Transverse colon (tissue), 3 donors: ENCODE measurements at regions not wholly inside any gene's neighbourhood (a gene's known extent, or its start where the extent isn't known, plus 50 kb on each side); places are given as distances from the start of the nearest gene placed in this dataset.

Source experiments
- CTCF ChIP-seq, 5 experiments: fragments of 200-600 bp in 3 of 5; fragments of 450-650 bp in 2 of 5; sonication (generic) in 3 of 5; IDR thresholded peaks; 1 replicate in 2 of 5; 2 replicates in 3 of 5; pipeline ENCODE4 v1.5.1; 2016 to 2017; ENCODE audit warnings: antibody characterized with exemption in 5 of 5, inconsistent platforms in 3 of 5, mild to moderate bottlenecking in 2 of 5, moderate library complexity in 1 of 5
- EP300 ChIP-seq: sonication (generic); formaldehyde crosslinking; IDR thresholded peaks from one replicate; pipeline ENCODE4 v1.6.1; 2017; ENCODE audit warnings: antibody characterized with exemption, low read depth
- POLR2A ChIP-seq: fragments of 450-650 bp; IDR thresholded peaks from one replicate; pipeline ENCODE4 v1.6.1; 2016; ENCODE audit warnings: antibody characterized with exemption, mild to moderate bottlenecking, moderate library complexity

- TF ChIP-seq EP300 (no peak), CTCF (IDR thresholded peaks at IDR 0.05) (no peak), POLR2A (no peak)
Observed at GRCh38 chr9:31377358-31377757, 1007.1 kb upstream of the ACO1 start.
